GM18507 (cell line): ENCODE measurements at regions not wholly inside any gene's neighbourhood (a gene's known extent, or its start where the extent isn't known, plus 50 kb on each side); places are given as distances from the start of the nearest gene placed in this dataset.
A peak's percentile ranks its signal among the peaks of the same experiment; 100 is the strongest.

ENCODE experiments used
- DNase-seq: peaks from one replicate; pipeline ENCODE4 v3.0.0; 2011; ENCODE audit warnings: low read depth; ENCODE audit not compliant: insufficient read length; ENCODE audit errors: extremely low spot score
- FAIRE-seq: peaks from 2 replicates; lab custom pipeline; 2011; peaks lifted over from hg19 to GRCh38; lab: Jason Lieb, UNC

DNA sequence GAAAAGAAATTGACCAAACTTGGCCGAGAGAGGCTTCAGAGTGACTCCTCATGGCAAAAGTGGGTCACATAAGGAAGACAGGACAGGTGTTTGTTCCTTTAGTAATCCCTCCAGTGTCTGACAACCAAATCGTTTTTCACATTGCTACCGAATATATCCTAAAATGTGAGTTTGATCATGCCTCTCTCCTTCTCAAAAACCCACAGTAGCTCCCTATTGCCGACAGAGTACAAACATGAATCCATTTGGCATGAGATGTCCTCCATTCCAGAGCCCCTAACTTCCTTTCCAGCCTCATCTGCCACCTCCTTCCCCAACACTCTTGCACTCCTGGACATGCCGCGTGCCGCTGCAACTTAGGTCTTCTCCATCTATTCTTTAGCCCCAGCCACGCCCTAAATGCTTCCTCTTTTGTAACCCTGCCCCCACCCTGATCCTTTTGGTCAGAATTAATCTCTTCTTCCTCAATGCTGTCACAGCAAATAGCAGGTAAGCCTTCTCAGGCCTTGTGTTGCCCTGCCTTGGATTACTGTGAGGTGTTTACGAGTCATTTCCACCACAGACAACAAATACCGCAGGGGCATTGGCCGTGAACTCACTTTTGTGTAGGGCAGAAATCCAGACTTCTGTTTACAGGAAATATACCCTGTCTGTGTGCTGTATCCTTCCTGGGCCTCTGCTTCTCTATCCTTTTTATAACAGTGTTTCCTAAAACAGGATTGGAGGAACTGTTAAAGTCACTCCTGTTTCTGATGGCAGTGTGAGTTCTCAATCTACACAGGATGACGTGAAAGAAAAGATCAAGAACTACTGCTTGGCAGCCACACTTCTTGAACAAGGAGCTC is 66.0 kb upstream of the FTH1 start:
- no peak for DNase-seq
- no peak for FAIRE-seq

DNA sequence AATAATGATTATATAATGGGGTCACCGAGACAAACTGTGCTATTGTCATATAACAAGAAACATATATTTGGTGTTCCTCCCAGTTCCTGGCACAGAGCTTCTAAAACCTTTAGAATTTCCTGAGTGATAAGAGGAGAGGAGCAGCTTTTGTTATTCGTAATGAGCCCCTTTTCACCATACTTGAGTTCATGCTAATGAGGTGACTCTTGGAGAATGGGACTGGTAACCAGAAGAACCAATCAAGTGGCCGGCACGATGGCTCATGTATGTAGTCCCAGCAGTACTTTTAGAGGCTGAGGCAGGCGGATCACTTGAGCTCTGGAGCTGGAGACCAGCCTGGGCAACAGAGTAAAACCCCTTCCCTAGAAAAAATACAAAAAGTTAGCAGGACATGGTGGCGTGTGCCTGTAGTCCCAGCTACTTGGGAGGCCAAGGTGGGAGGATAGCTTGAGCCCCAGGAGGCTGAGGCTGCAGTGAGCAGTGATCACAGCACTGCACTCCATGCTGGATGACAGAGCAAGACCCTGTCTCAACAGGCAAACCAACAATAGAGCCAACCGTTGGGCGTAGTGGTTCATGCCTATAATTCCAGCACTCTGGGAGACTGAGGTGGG is 62.7 kb upstream of the FTH1 start:
- no peak for FAIRE-seq

DNA sequence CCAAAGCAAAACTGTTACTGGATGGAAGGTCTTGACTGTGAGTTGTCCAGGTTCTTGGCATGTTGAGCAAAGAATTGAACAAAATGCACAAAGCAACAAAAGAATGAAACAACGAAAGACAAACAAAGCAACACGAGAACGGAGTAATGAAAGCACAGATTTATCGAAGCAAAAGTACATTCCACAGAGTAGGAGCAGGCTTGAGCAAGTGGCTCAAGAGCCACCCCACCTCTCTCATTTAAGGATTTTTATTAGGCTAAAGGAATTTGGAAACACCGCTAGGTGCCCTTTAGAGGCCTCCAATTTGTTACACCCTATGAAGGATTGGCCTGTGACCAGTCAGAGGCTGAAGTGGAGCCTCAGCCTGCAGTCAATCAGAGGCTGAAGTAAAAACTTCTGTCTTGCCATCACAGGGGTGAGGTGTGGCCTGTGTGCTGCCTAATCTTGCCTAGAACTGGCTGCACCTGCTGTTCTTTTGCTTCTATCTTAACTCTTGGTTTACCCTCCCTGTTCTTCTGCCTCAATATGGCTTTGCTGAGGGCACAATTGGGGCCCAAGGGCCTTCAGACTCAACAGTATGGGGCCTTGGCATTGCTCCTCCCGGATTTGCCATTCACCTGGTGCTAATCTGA is 59.4 kb upstream of the FTH1 start:
- DNase-seq (no peak), FAIRE-seq (no peak)

More for the DNA sequence above, 62.7 kb upstream of the FTH1 start:
- DNase-seq = no peak

GRCh38 chr11:62025487-62026105 is 58.2 kb upstream of the FTH1 start:
- DNase-seq (peak; percentile 20), FAIRE-seq (peak; percentile 79)

GRCh38 chr11:62024936-62025486 is 57.6 kb upstream of the FTH1 start:
- no peak for FAIRE-seq

GRCh38 chr11:62022211-62022610 is 54.8 kb upstream of the FTH1 start:
- DNase-seq (no peak), FAIRE-seq (no peak)

More at GRCh38 chr11:62024936-62025486, 57.6 kb upstream of the FTH1 start:
- no peak for DNase-seq

DNA sequence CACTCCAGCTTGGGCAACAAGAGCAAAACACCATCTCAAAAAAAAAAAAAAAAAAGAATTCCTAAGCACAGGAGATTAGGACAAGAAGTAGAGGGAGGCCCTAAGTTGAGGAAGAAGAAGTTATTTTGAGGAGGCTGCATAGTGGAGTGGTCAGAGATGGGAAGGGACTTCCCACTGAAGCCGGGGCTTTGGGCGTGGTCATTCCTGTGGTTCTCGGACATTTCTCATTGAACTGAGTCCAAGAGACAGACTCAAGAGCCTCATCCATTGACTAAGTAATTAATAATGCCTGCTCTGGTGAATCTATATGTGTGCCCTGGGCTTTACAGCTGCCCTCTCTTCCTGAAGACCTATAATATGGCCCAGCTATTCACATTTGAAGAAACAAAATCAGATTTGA is 53.2 kb upstream of the FTH1 start:
- no peak for DNase-seq
- FAIRE-seq = no peak

- DNase-seq (no peak), FAIRE-seq (no peak)
These were observed 51.7 kb upstream of the FTH1 start for GRCh38 chr11:62018981-62019664.

DNA sequence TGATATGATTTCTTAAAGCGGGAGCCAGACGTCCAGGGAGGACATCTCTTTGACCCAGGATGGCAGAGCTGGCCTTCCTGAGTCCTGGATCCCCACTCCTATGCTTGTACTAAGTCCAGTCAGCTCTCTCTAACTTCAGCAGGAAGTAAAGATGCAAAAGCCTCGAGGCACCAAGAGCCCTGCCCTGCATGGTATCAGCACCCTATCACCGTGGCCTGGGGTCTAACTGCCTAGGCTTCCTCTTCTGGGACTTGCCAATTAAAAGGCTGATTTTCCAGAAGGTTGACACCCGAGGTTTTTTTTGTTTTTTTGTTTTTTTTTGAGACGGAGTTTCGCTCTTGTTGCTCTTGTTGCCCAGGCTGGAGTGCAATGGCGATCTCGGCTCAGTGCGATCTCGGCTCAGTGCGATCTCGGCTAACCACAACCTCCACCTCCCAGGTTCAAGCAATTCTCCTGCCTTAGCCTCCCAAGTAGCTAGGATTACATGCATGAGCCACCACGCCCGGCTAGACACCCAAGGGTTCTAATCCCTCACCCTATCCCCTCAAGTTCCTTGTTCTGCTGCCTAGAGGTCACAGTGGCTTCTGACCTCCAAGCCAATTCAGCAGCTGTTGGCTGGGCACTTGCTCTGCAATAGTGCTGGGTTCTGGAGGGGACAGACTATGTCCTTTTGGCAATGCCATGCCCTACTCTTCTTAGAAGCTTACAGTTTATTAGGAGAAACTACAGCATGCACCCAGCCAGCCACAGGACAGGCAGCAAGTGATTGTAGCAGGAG is 50.6 kb upstream of the FTH1 start:
- no peak for DNase-seq
- FAIRE-seq = no peak
